ENCODE measurements at regions not wholly inside any gene's neighbourhood (a gene's known extent, or its start where the extent isn't known, plus 50 kb on each side); places are given as distances from the start of the nearest gene placed in this dataset.
"Not testable (repeated sequence)": the region's sequence is repeated elsewhere in the genome, so short reads cannot be mapped to it uniquely, and the experiment has no call there.

DNA sequence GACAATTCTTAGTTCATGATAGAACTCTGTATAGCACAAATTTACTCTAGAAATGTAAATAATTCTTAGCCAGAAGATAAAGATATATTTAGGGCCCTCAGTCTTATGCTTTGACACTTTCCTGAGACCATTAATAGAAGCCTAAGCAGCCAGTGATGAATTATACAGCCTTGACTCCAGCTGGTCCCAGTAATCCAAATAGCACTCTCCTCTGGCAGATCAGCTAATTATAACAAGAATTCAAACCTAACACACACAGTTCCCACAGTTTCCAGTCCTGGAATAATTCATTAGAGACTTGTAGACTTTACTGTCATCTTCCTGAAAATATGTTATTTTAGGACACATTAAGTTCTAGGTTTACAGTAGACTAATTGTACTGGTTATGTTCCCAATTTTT, 50.4 kb downstream of the SHOC1 start:
- no peak for DNase-seq

DNA sequence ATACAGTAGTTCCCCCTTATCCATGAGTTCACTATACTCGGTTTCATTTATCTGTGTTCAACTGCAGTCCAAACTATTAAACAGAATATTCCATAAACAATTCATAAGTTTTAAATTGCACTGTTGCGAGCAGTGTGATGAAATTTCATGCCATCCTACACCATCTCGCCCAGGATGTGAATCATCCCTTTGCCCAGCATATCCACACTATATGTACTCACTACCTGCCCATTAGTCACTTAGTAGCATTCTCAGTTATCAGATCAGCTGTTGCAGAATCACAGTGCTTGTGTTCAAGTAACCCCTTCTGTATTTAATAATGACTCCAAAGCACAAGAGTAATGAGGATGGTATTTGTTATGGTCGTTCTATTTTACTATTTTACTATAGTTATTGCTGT, 51.5 kb downstream of the SHOC1 start:
- DNase-seq: peak in 1 of 3 donors; percentile 26

DNA sequence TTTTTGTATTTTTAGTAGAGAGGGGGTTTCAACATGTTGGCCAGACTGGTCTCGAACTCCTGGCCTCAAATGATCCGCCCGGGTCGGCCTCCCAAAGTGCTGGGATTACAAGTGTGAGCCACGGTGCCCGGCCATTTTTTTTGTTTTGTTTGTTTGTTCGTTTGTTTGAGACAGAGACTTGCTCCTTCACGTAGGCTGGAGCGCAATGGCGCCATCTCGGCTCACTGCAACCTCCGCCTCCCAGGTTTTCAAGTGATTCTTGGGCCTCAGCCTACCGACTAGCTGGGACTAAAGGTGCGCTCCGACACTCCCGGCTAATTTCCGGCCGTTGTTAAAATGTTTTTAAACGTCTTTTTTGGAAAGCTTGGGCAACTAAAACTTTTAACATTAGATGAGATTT, 54.0 kb downstream of the SHOC1 start:
- DNase-seq: no peak

DNA sequence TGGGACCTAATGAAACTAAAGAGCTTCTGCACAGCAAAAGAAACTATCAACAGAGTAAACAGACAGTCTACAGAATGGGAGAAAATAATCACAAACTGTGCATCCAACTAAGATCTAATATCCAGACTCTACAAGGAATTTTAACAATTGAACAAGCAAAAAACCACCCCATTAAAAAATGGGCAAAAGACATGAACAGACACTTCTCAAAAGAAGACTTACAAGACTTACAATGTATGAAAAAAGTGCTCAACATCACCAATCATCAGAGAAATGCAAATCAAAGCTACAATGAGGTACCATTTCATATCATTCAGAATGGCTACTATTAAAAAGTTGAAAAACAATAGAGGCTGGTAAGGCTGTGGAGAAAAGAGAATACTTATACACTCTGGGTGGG, 58.0 kb downstream of the SHOC1 start:
- DNase-seq: no peak

DNA sequence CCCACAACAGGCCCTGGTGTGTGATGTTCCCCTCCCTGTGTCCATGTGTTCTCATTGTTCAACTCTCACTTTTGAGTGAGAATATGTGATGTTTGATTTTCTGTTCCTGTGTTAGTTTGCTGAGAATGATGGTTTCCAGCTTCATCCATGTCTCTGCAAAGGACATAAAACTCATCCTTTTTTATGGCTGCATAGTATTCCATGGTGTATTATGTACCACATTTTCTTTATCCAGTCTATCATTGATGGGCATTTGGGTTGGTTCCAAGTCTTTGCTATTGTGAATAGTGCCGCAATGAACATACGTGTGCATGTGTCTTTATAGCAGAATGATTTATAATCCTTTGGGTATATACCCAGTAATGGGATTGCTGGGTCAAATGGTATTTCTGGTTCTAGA, 59.4 kb downstream of the SHOC1 start:
- not testable (repeated sequence) for DNase-seq

DNA sequence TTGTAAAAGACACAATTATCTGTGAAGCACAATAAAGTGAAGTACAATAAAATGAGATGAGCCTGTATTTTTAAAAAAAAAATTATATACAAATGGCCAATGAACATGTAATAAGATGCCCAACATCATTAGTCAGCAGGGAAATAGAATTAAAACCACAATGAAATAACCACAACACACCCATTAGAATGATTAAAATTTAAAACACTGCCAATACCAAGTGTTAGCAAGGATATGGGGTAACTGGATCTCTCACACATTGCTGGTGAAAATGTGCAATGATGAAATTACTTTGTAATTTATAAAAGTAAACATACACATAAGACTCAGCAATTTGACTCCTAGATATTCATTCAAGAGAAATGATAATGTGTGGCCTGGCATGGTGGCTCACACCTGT, 62.8 kb downstream of the SHOC1 start:
- no peak for DNase-seq

DNA sequence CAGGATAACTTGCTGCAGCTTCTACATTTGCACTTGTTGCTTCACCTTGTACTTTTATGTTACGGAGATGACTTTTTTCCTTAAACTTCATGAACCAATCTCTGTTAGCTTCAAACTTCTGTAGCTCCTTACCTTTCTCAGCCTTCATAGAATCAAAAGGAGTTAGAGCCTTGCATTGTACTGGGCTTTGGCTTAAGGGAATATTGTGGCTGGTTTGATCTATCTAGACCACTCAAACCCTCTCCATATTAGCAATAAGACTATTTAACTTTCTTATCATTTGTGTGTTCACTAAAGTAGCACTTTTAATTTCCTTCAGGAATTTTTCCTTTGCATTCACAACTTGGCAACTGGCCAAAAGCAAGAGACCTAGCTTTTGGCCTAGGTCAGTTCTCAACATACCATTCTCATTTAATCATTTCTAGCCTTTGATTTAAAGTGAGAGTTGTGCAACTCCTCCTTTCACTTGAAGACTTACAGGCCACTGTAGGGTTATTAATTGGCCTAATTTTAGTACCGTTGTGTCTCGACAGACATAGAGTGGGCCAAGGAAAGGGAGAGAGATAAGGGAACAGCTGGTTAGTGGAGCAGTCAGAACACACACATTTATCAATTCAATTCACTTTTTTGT, 63.7 kb downstream of the SHOC1 start:
- no peak for DNase-seq

DNA sequence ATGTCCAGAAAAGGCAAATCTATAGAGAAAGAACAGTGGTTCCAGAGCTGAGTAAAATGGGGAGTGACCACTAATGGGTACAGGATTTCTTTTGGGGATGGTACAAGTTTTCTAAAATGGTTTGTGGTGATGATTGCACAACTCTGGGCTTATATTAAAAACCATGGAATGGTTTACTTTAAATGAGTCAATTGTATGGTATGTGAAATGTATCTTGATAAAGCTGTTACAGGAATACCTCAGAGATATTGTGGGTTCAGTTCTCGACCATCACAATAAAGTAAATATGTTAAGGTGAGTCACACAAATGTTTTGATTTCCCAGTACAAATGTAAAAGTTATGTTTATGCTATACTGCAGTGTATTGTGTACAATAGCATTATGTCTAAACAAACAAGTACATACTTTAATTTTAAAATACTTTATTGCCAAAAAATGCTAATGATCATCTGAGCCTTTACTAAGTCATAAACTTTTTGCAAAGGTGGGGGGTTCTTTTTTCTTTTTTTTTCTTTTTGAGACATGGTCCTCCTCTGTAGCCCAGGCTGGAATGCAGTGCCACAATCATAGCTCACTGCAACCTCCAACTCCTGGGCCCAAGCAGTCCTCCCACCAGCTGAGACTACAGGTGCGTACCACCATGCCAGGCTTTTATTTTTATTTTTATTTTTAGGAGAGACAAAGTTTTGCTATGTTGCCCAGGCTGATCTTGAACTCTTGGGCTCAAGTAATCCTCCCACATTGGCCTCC, 65.9 kb downstream of the SHOC1 start:
- peak in 1 of 3 donors; percentile 84 for DNase-seq

DNA sequence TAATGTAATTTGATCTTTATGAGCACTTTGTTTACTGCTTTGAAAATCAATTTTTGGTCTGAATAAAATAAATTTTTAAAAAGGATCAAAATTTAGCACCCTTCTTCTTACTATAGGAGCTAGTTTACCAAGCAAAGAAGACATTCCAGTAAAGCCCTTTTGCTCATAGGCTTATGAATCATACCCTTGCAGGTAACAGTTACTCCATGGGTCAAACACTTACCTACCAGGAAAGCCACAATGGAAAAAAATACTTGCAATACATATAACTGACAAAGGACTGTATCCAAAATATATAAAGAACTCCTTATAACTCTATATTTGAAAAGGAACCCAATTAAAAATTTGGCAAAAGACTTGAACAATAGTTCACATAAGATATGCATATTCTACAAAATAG, 66.6 kb downstream of the SHOC1 start:
- no peak for DNase-seq

DNA sequence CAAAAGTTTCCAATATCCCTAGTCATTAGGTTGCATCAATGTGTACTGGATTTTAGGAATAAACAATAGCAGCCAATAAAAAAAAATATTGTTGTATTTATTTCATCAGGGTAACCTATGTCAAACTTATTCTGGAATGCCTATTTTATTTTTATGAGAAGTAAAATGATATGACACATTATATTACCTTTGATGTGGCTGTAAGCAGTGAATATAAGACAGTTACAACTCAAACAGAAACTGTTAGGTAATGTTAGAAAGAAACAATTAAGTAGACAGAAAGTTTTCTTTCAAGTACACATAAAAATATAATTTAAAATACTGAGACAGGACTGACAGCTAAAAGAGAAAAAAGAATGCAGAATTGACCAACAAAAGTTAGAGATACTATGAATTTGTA, 65.5 kb downstream of the GNG10 start:
- no peak for DNase-seq

DNA sequence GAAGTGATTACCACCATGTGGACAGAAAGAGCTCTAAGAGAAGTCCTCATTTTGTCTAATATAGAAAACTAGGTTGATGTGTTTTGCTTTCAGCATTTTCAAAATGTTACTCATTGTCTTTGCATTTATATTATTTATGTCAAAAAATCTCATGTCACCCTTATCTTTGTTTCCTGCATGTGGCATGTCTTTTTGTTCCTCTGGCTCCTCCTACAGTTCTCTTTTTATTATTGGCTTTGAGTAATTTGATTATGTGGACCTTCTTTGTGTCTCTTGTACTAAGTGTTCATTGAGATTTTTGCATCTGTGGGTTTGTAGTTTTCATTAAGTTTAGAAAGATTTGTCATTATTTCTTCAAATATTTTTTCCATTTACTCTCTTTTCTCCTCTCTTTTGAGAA, 58.8 kb downstream of the GNG10 start:
- DNase-seq: no peak
